Upper lobe of left lung (tissue), 6 donors: ENCODE measurements at regions not wholly inside any gene's neighbourhood (a gene's known extent, or its start where the extent isn't known, plus 50 kb on each side); places are given as distances from the start of the nearest gene placed in this dataset.
"Not testable (repeated sequence)": the region's sequence is repeated elsewhere in the genome, so short reads cannot be mapped to it uniquely, and the experiment has no call there.

Experiments
- ATAC-seq, 2 donors: fragments of 200-7000 bp; cut with Tn5 transposase; one replicate each; pipeline ENCODE4 v1.9.1; 2022; ENCODE audit warnings: mild to moderate bottlenecking in 2 of 2, moderate library complexity in 2 of 2; ENCODE audit not compliant: low FRiP score in 2 of 2
- DNase-seq, 2 donors: peaks; one replicate each; pipeline ENCODE4 v3.0.0-alpha.2; 2019 to 2020
- H3K27ac ChIP-seq, 4 donors: fragments of 200-600 bp; sonication (generic); one replicate each; pipeline ENCODE4 v1.5.1; 2016 to 2019
- H3K27me3 ChIP-seq, 4 donors: fragments of 200-600 bp; sonication (generic); one replicate each; pipeline ENCODE4 v1.5.1; 2017 to 2019
- H3K36me3 ChIP-seq, 4 donors: fragments of 200-600 bp; sonication (generic); one replicate each; pipeline ENCODE4 v1.5.1; 2016 to 2019
- H3K4me1 ChIP-seq, 4 donors: fragments of 200-600 bp; sonication (generic); one replicate each; pipeline ENCODE4 v1.5.1; 2018 to 2019
- H3K4me3 ChIP-seq, 4 donors: fragments of 200-600 bp; sonication (generic); one replicate each; pipeline ENCODE4 v1.5.1; 2017 to 2019; ENCODE audit warnings: mild to moderate bottlenecking in 2 of 4, moderate library complexity in 1 of 4
- H3K9me3 ChIP-seq, 4 donors: fragments of 200-600 bp; sonication (generic); one replicate each; pipeline ENCODE4 v1.5.1; 2018 to 2019
- EP300 ChIP-seq, 4 donors: sonication (generic); formaldehyde crosslinking; IDR thresholded peaks; one replicate each; pipeline ENCODE4 v1.5.1; 2017; ENCODE audit warnings: antibody characterized with exemption in 4 of 4, control low read depth in 2 of 4
- POLR2A ChIP-seq, 4 donors: fragments of 450-650 bp; IDR thresholded peaks; one replicate each; pipeline ENCODE4 v1.5.1; 2016 to 2017; ENCODE audit warnings: antibody characterized with exemption in 4 of 4, mild to moderate bottlenecking in 2 of 4
- POLR2AphosphoS5 ChIP-seq, 2 donors: sonication (generic); formaldehyde crosslinking; IDR thresholded peaks; one replicate each; pipeline ENCODE4 v1.5.1; 2017; ENCODE audit warnings: antibody characterized with exemption in 2 of 2
- WGBS, 2 donors: methylation state at CpG; one replicate each; pipeline ENCODE4 v1.1.5; 2017 to 2018; 5-methylcytosine and 5-hydroxymethylcytosine counted together
- TF ChIP-seq, protein P1 (sequence below), 6 experiments: fragments of 450-650 bp in 4 of 6; fragments of 200-600 bp in 2 of 6; sonication (generic) in 2 of 6; IDR thresholded peaks; one replicate each; pipeline ENCODE4 v1.5.1; 2016 to 2019; ENCODE audit warnings: antibody characterized with exemption in 6 of 6
- donor health status: DM: no; HTN: no; CAD: no; lungs with moderate emphysema.
- donor health status: DM: no; HTN: yes; CAD: no; lungs with severe emphysema.

DNA sequence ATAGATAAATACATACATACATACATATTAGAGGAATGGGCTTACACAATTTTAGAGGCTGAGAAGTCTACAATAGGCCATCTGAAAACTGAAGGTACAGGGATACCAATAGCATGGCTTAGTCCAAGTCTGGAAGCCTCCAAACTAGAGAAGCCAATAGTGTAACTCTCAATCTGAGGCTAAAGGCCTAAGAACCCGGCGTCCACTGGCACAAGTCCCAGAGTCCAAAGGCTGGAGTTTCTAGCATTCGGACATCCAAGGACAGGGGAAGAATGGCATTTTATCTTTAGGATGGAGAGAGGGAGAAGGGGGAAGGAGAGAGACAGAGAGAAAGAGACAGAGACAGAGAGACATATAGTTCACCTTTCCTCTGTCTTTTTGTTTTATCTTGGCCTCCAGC, 63.7 kb upstream of the SYT4 start:
- Histone ChIP-seq H3K36me3 (no peaks in the 10 kb centered on the region), H3K4me3 (no peak overlapping the region), H3K27ac (no peak overlapping the region), H3K9me3 (no peaks in the 10 kb centered on the region), H3K27me3 (no peaks in the 10 kb centered on the region), H3K4me1 (no peaks in the 10 kb centered on the region)
- ATAC-seq (no peak), DNase-seq (no peak)
- 88 to 93% methylated on average over 3 of the region's 3 CpGs for WGBS, 2 donors
- TF ChIP-seq POLR2A (IDR thresholded peaks at IDR 0.05) (no peak), POLR2AphosphoS5 (IDR thresholded peaks at IDR 0.05) (no peak), EP300 (IDR thresholded peaks at IDR 0.05) (no peak)
- TF ChIP-seq, protein P1, sequence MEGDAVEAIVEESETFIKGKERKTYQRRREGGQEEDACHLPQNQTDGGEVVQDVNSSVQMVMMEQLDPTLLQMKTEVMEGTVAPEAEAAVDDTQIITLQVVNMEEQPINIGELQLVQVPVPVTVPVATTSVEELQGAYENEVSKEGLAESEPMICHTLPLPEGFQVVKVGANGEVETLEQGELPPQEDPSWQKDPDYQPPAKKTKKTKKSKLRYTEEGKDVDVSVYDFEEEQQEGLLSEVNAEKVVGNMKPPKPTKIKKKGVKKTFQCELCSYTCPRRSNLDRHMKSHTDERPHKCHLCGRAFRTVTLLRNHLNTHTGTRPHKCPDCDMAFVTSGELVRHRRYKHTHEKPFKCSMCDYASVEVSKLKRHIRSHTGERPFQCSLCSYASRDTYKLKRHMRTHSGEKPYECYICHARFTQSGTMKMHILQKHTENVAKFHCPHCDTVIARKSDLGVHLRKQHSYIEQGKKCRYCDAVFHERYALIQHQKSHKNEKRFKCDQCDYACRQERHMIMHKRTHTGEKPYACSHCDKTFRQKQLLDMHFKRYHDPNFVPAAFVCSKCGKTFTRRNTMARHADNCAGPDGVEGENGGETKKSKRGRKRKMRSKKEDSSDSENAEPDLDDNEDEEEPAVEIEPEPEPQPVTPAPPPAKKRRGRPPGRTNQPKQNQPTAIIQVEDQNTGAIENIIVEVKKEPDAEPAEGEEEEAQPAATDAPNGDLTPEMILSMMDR (IDR thresholded peaks at IDR 0.05): no peak

DNA sequence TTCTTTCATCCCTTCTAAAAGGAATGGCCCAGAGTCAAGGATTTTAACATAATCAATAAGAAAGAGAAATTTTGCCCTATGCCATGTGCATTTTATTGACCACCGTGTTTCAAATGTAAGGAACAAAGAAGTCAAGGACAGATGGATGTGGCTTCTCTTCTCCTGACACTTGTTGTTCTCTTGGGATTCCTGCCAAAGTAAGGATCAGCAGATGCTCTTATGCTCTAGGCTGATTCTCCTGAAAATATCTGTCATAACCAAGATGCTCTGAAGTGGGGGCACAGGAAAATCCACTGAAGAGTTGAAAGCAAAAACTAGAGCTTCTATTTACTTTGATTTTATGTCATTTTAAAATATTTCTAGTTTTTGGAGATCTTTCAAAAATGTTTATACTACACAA, 72.9 kb upstream of the SYT4 start:
- H3K4me1 ChIP-seq: no peaks in the 10 kb centered on the region
- H3K4me3 ChIP-seq: no peak overlapping the region
- H3K27ac ChIP-seq: no peak overlapping the region
- DNase-seq: no peak
- no peaks in the 10 kb centered on the region for H3K36me3 ChIP-seq
- no peak for ATAC-seq
- TF ChIP-seq EP300 (IDR thresholded peaks at IDR 0.05) (no peak), POLR2A (IDR thresholded peaks at IDR 0.05) (no peak), POLR2AphosphoS5 (IDR thresholded peaks at IDR 0.05) (no peak)
- TF ChIP-seq, protein P1 (IDR thresholded peaks at IDR 0.05): no peak
- H3K27me3 ChIP-seq: no peaks in the 10 kb centered on the region
- H3K9me3 ChIP-seq: no peaks in the 10 kb centered on the region
- WGBS, 2 donors: 84 to 94% methylated on average over 1 of the region's 1 CpG

DNA sequence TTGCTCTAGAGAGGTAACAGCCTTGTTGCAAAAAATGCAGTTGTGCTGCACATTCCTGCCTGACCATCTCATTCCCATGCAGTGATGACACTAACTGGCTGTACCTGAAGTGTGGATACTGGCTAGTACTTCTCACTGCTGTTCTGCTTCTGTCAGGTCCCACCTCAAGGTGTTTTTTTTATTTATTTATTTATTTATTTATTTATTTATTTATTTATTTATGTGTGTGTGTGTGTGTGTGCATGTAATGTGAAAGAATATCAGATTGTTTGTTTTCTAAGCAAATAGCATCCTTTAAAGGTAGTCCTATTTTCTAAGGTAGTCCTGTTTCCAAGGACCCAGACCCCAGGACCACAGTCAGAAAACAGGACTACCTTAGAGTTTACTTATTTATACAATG, 87.2 kb upstream of the SYT4 start:
- H3K27me3 ChIP-seq: no peaks in the 10 kb centered on the region
- no peak overlapping the region for H3K4me3 ChIP-seq
- H3K36me3 ChIP-seq: no peaks in the 10 kb centered on the region
- no peak for TF ChIP-seq EP300 (IDR thresholded peaks at IDR 0.05)
- TF ChIP-seq POLR2AphosphoS5 (IDR thresholded peaks at IDR 0.05): no peak
- TF ChIP-seq POLR2A (IDR thresholded peaks at IDR 0.05): no peak
- TF ChIP-seq, protein P1 (IDR thresholded peaks at IDR 0.05): no peak
- DNase-seq: no peak
- H3K9me3 ChIP-seq: no peaks in the 10 kb centered on the region
- H3K4me1 ChIP-seq: no peaks in the 10 kb centered on the region
- no peak for ATAC-seq
- no peak overlapping the region for H3K27ac ChIP-seq

DNA sequence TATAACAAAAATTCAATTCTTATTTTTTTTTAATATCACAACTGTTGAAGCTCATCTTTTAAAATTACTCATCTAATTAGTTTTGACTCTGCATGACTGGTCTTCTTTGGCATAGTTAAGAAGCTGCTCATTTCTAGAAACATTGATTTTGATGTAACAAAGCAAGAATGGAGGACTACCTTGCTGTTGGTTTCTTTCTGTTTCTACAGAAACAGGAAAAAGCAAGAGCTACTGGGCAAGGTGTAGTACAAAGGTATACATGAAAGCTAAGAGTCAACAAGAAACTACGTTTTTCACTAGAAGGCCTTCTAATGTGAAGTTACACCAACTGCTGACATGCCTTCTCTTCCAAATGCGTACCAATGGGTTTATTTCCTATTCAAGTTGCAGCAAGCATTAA, 90.6 kb upstream of the SYT4 start:
- WGBS, 2 donors: 79 to 82% methylated on average over 2 of the region's 2 CpGs
- DNase-seq: no peak
- no peak overlapping the region for H3K27ac ChIP-seq
- no peak overlapping the region for H3K4me3 ChIP-seq
- no peaks in the 10 kb centered on the region for H3K27me3 ChIP-seq
- H3K36me3 ChIP-seq: no peaks in the 10 kb centered on the region
- no peak for TF ChIP-seq POLR2A (IDR thresholded peaks at IDR 0.05)
- TF ChIP-seq POLR2AphosphoS5 (IDR thresholded peaks at IDR 0.05): no peak
- TF ChIP-seq EP300 (IDR thresholded peaks at IDR 0.05): no peak
- TF ChIP-seq, protein P1 (IDR thresholded peaks at IDR 0.05): no peak
- no peaks in the 10 kb centered on the region for H3K4me1 ChIP-seq
- H3K9me3 ChIP-seq: no peaks in the 10 kb centered on the region
- ATAC-seq: no peak

DNA sequence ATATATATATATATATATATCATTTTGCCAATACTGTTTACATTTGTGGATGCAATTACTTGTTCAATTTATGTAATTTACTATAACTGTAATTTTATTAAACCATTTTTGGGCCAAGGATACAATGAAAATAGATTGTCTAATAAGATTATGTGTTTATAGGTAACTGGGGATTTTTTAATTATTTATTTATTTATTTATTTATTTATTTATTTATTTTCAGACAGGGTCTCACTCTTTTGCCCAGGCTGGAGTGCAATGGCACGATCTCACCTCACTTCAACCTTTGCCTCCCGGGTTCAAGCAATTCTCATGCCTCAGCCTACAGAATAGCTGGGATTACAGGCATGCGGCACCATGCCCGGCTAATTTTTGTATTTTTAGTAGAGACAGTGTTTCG, 92.0 kb upstream of the SYT4 start:
- WGBS, 2 donors: 88 to 89% methylated on average over 5 of the region's 5 CpGs
- not testable (repeated sequence) for H3K9me3 ChIP-seq, DNase-seq, H3K27ac ChIP-seq, H3K4me1 ChIP-seq, ATAC-seq, H3K36me3 ChIP-seq, H3K27me3 ChIP-seq, H3K4me3 ChIP-seq
